Adrenal gland (tissue), 9 donors: ENCODE measurements at regions not wholly inside any gene's neighbourhood (a gene's known extent, or its start where the extent isn't known, plus 50 kb on each side); places are given as distances from the start of the nearest gene placed in this dataset.

Source experiments
- DNase-seq, 7 donors: peaks; one replicate each; pipeline ENCODE4 v3.0.0-alpha.2; 2019 to 2020
- H3K27ac ChIP-seq, 5 donors: fragments of 200-600 bp; sonication (generic) in 4 of 5; 1 replicate in 3 of 5; 2 replicates in 2 of 5; pipeline versions ENCODE4 v1.5.1 to v1.8.0; 2016 to 2020; ENCODE audit warnings: mild to moderate bottlenecking in 1 of 5
- H3K27me3 ChIP-seq: fragments of 200-600 bp; 2 replicates; pipeline ENCODE4 v1.8.0; 2021
- H3K36me3 ChIP-seq, 2 donors: fragments of 200-600 bp; replicated peaks in 1 of 2; 1 replicate in 1 of 2; 2 replicates in 1 of 2; pipeline versions ENCODE4 v1.5.1 to v1.8.0; 2018 to 2022
- H3K4me1 ChIP-seq, 2 donors: fragments of 200-600 bp; replicated peaks in 1 of 2; 1 replicate in 1 of 2; 2 replicates in 1 of 2; pipeline versions ENCODE4 v1.5.1 to v1.8.0; 2018 to 2021
- H3K4me3 ChIP-seq, 4 donors: fragments of 200-600 bp; sonication (generic) in 3 of 4; one replicate each; pipeline ENCODE4 v1.5.1; 2016 to 2018
- H3K9me3 ChIP-seq, 3 donors: fragments of 200-600 bp; sonication (generic) in 1 of 3; replicated peaks in 1 of 3; 1 replicate in 2 of 3; 2 replicates in 1 of 3; pipeline versions ENCODE4 v1.5.1 to v1.8.0; 2016 to 2021
- POLR2A ChIP-seq, 2 donors: fragments of 450-650 bp; IDR thresholded peaks; one replicate each; pipeline ENCODE4 v1.6.1; 2017; ENCODE audit warnings: antibody characterized with exemption in 2 of 2, mild to moderate bottlenecking in 2 of 2, moderate library complexity in 1 of 2
- WGBS, 4 donors: extraction: QIAGEN DNeasy Blood & Tissue Kit in 2 of 4; methylation state at CpG; one replicate each; pipeline versions ENCODE4 v1.1.5 to v1.1.7; 2013 to 2017; 5-methylcytosine and 5-hydroxymethylcytosine counted together
- intact Hi-C, 2 donors: fragments of 100-400 bp; cut with DNase I; formaldehyde crosslinking; loops; one replicate each; pipeline versions ENCODE4 v1.14.1 to v1.15.0; 2022 to 2023
- TF ChIP-seq, protein P1 (sequence below), 6 experiments: fragments of 450-650 bp in 4 of 6; fragments of 200-600 bp in 2 of 6; sonication (generic) in 1 of 6; IDR thresholded peaks; 1 replicate in 5 of 6; 2 replicates in 1 of 6; pipeline versions ENCODE4 v1.5.1 to v1.8.0; 2016 to 2021; ENCODE audit warnings: antibody characterized with exemption in 6 of 6, mild to moderate bottlenecking in 2 of 6, moderate library complexity in 1 of 6
- donor health status: healthy with polysubstance abuse.
- donor health status: Bipolar disorder and iron deficiency.
- donor health status: DM: yes; HTN: yes; CAD: no.
- donor health status: DM: no; HTN: no; CAD: no.
- donor health status: DM: no; HTN: no; CAD: no.

GRCh38 chr10:20406281-20407104 is 490.6 kb downstream of the NEBL start:
- Histone ChIP-seq H3K27me3 (no peaks in the 10 kb centered on the region), H3K4me1 (no peaks in the 10 kb centered on the region), H3K36me3 (no peaks in the 10 kb centered on the region), H3K4me3 (no peak overlapping the region), H3K27ac (no peak overlapping the region), H3K9me3 (no peaks in the 10 kb centered on the region)
- 33 to 100% (median 60%) methylated on average over 1 to 6 of the region's 6 CpGs for WGBS, 4 donors
- intact Hi-C loops = no loop called here
- TF ChIP-seq POLR2A (IDR thresholded peaks at IDR 0.05) = no peak
- TF ChIP-seq, protein P1, sequence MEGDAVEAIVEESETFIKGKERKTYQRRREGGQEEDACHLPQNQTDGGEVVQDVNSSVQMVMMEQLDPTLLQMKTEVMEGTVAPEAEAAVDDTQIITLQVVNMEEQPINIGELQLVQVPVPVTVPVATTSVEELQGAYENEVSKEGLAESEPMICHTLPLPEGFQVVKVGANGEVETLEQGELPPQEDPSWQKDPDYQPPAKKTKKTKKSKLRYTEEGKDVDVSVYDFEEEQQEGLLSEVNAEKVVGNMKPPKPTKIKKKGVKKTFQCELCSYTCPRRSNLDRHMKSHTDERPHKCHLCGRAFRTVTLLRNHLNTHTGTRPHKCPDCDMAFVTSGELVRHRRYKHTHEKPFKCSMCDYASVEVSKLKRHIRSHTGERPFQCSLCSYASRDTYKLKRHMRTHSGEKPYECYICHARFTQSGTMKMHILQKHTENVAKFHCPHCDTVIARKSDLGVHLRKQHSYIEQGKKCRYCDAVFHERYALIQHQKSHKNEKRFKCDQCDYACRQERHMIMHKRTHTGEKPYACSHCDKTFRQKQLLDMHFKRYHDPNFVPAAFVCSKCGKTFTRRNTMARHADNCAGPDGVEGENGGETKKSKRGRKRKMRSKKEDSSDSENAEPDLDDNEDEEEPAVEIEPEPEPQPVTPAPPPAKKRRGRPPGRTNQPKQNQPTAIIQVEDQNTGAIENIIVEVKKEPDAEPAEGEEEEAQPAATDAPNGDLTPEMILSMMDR (IDR thresholded peaks at IDR 0.05) = no peak
- DNase-seq = peak in 4 of 7 donors; percentile 21 to 36 (median 26)

DNA sequence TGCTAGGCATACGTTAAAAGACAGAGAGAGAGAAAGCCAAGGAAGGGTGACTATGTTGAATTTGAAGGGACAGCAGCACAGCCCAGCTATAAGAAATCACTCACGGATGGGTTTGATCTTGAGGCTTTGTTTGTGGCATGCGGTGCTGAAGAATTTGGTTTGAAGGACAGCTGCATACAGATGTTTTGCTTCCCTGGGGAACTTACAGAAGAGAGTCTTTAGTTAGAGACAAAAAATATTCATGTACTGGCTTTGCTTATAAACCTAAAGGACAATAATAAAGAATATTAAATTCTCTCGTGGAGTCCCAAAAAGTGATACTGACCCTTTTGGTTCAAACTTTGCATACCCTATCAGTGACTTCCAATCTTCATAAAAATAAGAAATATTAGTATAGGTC is 491.4 kb downstream of the NEBL start:
- TF ChIP-seq, protein P1 (IDR thresholded peaks at IDR 0.05) = no peak
- TF ChIP-seq POLR2A (IDR thresholded peaks at IDR 0.05) = no peak
- H3K9me3 ChIP-seq = no peaks in the 10 kb centered on the region
- no peak for DNase-seq
- H3K4me1 ChIP-seq = no peaks in the 10 kb centered on the region
- intact Hi-C loops = no loop called here
- no peaks in the 10 kb centered on the region for H3K27me3 ChIP-seq
- 85 to 89% (median 87%) methylated on average over 4 of the region's 4 CpGs for WGBS, 4 donors
- H3K36me3 ChIP-seq = no peaks in the 10 kb centered on the region
- no peak overlapping the region for H3K27ac ChIP-seq
- H3K4me3 ChIP-seq = no peak overlapping the region

- 73 to 88% (median 82%) methylated on average over 2 of the region's 2 CpGs for WGBS, 4 donors
- H3K27ac ChIP-seq = no peak overlapping the region
- no peaks in the 10 kb centered on the region for H3K4me1 ChIP-seq
- H3K27me3 ChIP-seq = no peaks in the 10 kb centered on the region
- TF ChIP-seq POLR2A (IDR thresholded peaks at IDR 0.05) = no peak
- TF ChIP-seq, protein P1 (IDR thresholded peaks at IDR 0.05) = no peak
- H3K4me3 ChIP-seq = no peak overlapping the region
- no peaks in the 10 kb centered on the region for H3K9me3 ChIP-seq
- DNase-seq = no peak
- H3K36me3 ChIP-seq = no peaks in the 10 kb centered on the region
- intact Hi-C loops = no loop called here
Observed at GRCh38 chr10:20405050-20405449, 492.1 kb downstream of the NEBL start.

- no peak overlapping the region for H3K27ac ChIP-seq
- DNase-seq = no peak
- TF ChIP-seq, protein P1 (IDR thresholded peaks at IDR 0.05) = no peak
- TF ChIP-seq POLR2A (IDR thresholded peaks at IDR 0.05) = no peak
- H3K36me3 ChIP-seq = no peaks in the 10 kb centered on the region
- intact Hi-C loops = no loop called here
- H3K4me1 ChIP-seq = no peaks in the 10 kb centered on the region
- WGBS, 4 donors = 80 to 87% (median 81%) methylated on average over 2 of the region's 2 CpGs
- H3K27me3 ChIP-seq = no peaks in the 10 kb centered on the region
- no peaks in the 10 kb centered on the region for H3K9me3 ChIP-seq
- no peak overlapping the region for H3K4me3 ChIP-seq
Observed at GRCh38 chr10:20399772-20400171, 497.3 kb downstream of the NEBL start.
